ENCODE measurements at regions not wholly inside any gene's neighbourhood (a gene's known extent, or its start where the extent isn't known, plus 50 kb on each side); places are given as distances from the start of the nearest gene placed in this dataset.

DNA sequence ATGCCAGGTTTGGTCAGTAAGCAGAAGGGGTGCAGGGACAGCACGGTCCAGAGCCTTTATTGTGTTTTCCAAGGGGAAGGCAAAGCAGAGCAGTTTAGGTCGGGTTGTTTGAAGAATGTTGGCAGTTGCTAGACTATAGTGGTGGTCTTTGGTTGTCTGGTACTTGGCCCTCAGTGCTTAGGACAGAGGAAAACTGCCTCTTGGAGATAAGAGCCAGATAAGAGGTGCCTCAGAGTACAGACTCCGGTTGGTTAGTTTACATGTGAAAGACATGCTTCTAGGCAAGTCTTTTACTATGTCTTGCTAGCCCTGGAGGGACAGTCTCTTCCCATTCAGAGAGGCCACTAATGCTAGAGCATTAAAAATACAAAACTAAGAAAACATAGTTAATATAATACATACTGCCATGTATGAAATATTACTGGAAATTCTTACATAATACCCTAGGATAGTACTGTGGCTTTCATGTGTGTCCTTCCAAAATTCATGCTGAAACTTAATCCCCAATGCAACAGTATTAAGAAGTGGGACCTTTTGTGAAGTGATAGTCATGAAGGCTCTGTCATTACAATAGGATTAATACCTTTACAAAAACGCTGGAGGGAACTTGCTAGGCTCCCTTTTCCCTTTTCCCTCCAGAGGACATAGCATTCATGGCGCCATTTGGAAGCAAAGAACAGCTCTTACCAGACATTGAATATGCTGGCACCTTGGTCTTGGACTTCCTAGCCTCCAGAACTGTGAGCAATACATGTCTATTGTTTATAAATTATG, 280.4 kb downstream of the TMEM167A start:
- Histone ChIP-seq H3K27ac (ENCODE audit: low read length) (no peak overlapping the region), H3K4me3 (ENCODE audit: low read length) (no peak overlapping the region), H3K9me3 (ENCODE audit: control insufficient read depth, insufficient read depth, low read length) (no peaks in the 10 kb centered on the region), H3K27me3 (ENCODE audit: control insufficient read depth, insufficient read depth, low read length) (no peaks in the 10 kb centered on the region), H3K4me1 (ENCODE audit: control insufficient read depth, insufficient read depth, low read length) (peaks cover 3% of the 10 kb centered on the region; the same call in 1 of the 2 replicates), H3K36me3 (ENCODE audit: control insufficient read depth, insufficient read depth, low read length) (no peaks in the 10 kb centered on the region)
- no peak for DNase-seq (ENCODE audit: low read depth, low spot score)
- no CpG with 5 or more reads among the region's 5 CpGs for WGBS (ENCODE audit: insufficient coverage, insufficient read length)

DNA sequence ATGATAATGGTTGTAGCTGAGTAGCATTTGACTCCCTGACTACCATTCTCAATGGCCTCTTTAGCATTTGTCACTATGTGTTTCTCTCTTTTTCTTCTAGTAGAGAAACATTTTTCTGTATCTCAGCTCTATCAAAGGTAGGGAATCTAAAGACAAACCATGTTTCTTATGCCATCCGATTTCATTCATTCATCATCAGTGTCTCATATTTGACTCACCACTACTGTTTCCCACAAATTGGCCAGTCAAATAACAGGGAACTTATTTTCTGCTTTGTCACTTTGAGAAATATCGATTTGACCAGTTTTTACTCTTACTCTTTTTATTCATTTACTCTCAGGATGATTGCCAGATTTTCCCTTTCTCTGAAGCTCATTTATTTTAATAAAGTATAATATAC, 282.3 kb downstream of the TMEM167A start:
- peaks cover 3% of the 10 kb centered on the region; the same call in 1 of the 2 replicates for H3K4me1 ChIP-seq (ENCODE audit: control insufficient read depth, insufficient read depth, low read length)
- H3K27me3 ChIP-seq (ENCODE audit: control insufficient read depth, insufficient read depth, low read length): no peaks in the 10 kb centered on the region
- H3K4me3 ChIP-seq (ENCODE audit: low read length): no peak overlapping the region
- WGBS (ENCODE audit: insufficient coverage, insufficient read length): no CpG with 5 or more reads among the region's 2 CpGs
- no peaks in the 10 kb centered on the region for H3K9me3 ChIP-seq (ENCODE audit: control insufficient read depth, insufficient read depth, low read length)
- H3K27ac ChIP-seq (ENCODE audit: low read length): no peak overlapping the region
- no peak for DNase-seq (ENCODE audit: low read depth, low spot score)
- H3K36me3 ChIP-seq (ENCODE audit: control insufficient read depth, insufficient read depth, low read length): no peaks in the 10 kb centered on the region

DNA sequence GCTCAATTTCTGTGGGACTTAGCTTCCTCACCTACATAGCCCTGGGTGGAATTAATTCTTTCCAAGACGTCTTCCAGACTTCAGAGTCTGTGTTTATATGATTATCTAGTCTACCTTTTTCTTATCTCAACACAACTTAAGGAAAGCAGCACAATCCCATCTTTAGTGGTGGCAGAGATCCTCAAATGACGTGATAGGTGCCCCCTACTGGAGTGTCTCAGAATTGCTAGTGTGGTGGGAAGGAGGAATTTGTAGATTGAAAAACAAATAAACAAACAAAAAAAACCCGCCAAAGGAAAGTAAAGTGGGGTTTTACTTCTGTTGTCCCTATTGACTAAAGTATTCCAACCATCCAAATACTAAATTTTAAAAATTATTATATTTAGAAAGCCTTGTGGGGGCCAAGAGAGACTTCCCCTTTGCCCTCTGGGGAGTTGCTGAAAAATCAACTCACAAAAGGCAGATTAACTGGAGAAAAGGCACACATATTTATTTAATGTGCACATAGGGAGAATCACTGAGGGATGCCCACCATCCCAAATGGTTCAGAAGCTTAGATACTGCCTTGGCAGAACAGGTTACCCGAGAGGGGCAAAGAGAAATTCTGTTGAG, 283.3 kb downstream of the TMEM167A start:
- Histone ChIP-seq H3K36me3 (ENCODE audit: control insufficient read depth, insufficient read depth, low read length) (no peaks in the 10 kb centered on the region), H3K4me1 (ENCODE audit: control insufficient read depth, insufficient read depth, low read length) (peaks cover 2% of the 10 kb centered on the region; the same call in 1 of the 2 replicates), H3K4me3 (ENCODE audit: low read length) (no peak overlapping the region), H3K27me3 (ENCODE audit: control insufficient read depth, insufficient read depth, low read length) (no peaks in the 10 kb centered on the region), H3K9me3 (ENCODE audit: control insufficient read depth, insufficient read depth, low read length) (no peaks in the 10 kb centered on the region), H3K27ac (ENCODE audit: low read length) (no peak overlapping the region)
- WGBS (ENCODE audit: insufficient coverage, insufficient read length): no CpG with 5 or more reads among the region's 4 CpGs
- DNase-seq (ENCODE audit: low read depth, low spot score): peak; percentile 22

DNA sequence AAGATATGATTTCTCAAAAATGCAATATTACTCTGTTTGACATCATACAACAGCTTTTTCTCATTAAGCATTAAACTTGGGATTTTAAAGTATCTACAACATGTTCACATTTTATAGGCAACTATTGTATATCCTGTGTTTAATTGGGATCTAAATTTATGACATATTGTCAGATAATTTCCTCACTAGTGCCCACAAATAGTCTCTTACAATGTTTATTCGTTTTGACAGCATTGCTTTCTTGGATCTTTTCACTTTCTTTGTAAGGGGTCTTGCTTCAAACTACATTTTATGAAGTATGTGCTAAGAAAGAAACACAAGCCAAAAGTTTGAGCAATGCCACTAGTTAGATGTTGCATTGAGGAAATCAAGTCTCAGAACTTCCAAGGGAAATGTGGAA, 285.1 kb downstream of the TMEM167A start:
- Histone ChIP-seq H3K9me3 (ENCODE audit: control insufficient read depth, insufficient read depth, low read length) (no peaks in the 10 kb centered on the region), H3K27me3 (ENCODE audit: control insufficient read depth, insufficient read depth, low read length) (no peaks in the 10 kb centered on the region), H3K4me3 (ENCODE audit: low read length) (no peak overlapping the region), H3K36me3 (ENCODE audit: control insufficient read depth, insufficient read depth, low read length) (no peaks in the 10 kb centered on the region), H3K4me1 (ENCODE audit: control insufficient read depth, insufficient read depth, low read length) (peaks cover 2% of the 10 kb centered on the region; the same call in 1 of the 2 replicates), H3K27ac (ENCODE audit: low read length) (no peak overlapping the region)
- DNase-seq (ENCODE audit: low read depth, low spot score): no peak
- WGBS (ENCODE audit: insufficient coverage, insufficient read length): no CpG with 5 or more reads among the region's 1 CpG

DNA sequence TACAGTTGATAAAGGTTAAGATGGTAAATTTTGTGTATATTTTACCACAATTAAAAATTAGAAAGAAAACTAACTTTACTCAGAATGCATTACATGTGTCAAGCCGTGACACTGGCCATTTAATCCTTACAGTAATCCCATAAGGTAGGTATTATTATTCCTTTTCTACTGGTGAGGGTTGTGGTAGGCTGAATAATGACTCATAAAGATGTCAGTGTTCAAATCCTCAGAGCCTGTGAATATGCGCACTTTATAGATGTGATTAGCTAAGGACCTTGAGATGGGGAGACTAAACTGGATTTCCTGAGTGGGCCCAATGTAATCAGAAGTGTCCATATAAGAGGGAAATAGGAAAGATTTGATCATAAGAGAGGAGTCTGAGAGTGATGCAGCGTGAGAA, 288.1 kb downstream of the TMEM167A start:
- no peaks in the 10 kb centered on the region for H3K4me1 ChIP-seq (ENCODE audit: control insufficient read depth, insufficient read depth, low read length)
- H3K9me3 ChIP-seq (ENCODE audit: control insufficient read depth, insufficient read depth, low read length): no peaks in the 10 kb centered on the region
- no peak overlapping the region for H3K4me3 ChIP-seq (ENCODE audit: low read length)
- no peaks in the 10 kb centered on the region for H3K36me3 ChIP-seq (ENCODE audit: control insufficient read depth, insufficient read depth, low read length)
- DNase-seq (ENCODE audit: low read depth, low spot score): no peak
- no CpG with 5 or more reads among the region's 3 CpGs for WGBS (ENCODE audit: insufficient coverage, insufficient read length)
- H3K27ac ChIP-seq (ENCODE audit: low read length): no peak overlapping the region
- no peaks in the 10 kb centered on the region for H3K27me3 ChIP-seq (ENCODE audit: control insufficient read depth, insufficient read depth, low read length)

DNA sequence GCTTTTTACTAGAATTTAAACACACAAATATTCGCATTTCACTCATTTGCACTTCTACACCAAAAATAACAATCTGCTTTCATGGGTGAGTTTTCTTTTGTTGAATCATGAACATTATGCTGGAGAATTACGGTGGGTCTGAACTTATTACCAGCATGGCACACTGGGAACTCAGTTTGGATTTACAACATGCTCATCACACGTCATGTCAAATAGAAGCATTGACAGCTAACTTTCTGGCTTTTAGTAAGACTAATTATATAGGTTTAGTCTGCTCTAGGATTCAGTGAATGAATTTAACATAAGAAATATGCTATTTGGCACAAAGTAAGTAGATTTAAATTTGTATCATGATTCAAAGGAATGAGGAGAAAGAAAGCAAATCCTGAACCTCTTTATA, 290.4 kb downstream of the TMEM167A start:
- Histone ChIP-seq H3K9me3 (ENCODE audit: control insufficient read depth, insufficient read depth, low read length) (no peaks in the 10 kb centered on the region), H3K27me3 (ENCODE audit: control insufficient read depth, insufficient read depth, low read length) (no peaks in the 10 kb centered on the region), H3K27ac (ENCODE audit: low read length) (no peak overlapping the region), H3K4me3 (ENCODE audit: low read length) (no peak overlapping the region), H3K4me1 (ENCODE audit: control insufficient read depth, insufficient read depth, low read length) (no peaks in the 10 kb centered on the region), H3K36me3 (ENCODE audit: control insufficient read depth, insufficient read depth, low read length) (no peaks in the 10 kb centered on the region)
- no peak for DNase-seq (ENCODE audit: low read depth, low spot score)
- WGBS (ENCODE audit: insufficient coverage, insufficient read length): no CpG with 5 or more reads among the region's 3 CpGs

DNA sequence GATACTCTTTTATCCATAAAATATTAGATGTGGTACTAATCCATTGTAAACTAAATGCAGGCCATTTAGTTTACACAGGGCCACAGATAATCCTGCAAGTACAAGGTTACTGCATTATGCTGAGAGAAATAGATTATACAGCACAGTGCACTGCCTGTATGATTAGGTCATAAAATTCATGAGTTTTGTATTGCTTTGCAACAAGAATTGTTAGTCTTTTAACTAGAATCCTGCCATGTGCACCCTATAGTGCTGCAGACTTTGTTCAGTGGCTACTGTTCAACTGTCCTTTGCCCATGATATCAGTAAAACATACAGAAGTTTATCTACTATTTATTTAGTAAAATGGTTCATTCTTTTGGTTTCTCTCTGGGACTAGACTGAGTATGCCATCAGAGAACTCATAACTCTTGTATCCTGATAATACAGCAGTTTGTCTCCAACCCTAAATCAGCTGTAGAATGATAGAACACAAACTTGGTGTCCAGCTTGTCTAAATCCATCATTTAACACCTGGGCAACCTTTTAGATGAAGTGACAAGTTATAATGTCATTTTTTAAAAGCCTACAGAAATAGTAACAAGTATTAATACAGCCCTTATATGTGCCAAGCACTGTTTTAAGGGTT, 291.2 kb downstream of the TMEM167A start:
- Histone ChIP-seq H3K36me3 (ENCODE audit: control insufficient read depth, insufficient read depth, low read length) (no peaks in the 10 kb centered on the region), H3K4me3 (ENCODE audit: low read length) (no peak overlapping the region), H3K27ac (ENCODE audit: low read length) (no peak overlapping the region), H3K4me1 (ENCODE audit: control insufficient read depth, insufficient read depth, low read length) (no peaks in the 10 kb centered on the region), H3K27me3 (ENCODE audit: control insufficient read depth, insufficient read depth, low read length) (no peaks in the 10 kb centered on the region), H3K9me3 (ENCODE audit: control insufficient read depth, insufficient read depth, low read length) (no peaks in the 10 kb centered on the region)
- DNase-seq (ENCODE audit: low read depth, low spot score): no peak

DNA sequence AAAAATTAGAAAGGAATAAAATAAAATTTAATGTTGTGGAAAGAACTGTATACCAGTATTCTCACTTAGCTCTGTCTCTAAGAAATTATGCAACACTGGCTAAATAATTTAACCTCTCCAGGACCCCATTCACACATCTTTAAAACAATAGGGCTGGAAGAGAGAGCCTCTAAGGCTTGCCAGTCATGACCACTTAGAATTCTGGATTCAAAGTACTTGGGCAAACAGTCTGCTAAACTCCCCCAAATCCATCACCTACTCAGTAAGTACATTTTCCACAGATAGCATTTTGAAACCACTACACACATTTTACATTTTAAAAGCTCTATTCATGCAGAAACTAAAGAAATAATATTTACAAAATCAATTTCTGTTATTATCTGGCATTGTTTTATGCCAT, 291.7 kb downstream of the TMEM167A start:
- Histone ChIP-seq H3K4me1 (ENCODE audit: control insufficient read depth, insufficient read depth, low read length) (no peaks in the 10 kb centered on the region), H3K27ac (ENCODE audit: low read length) (no peak overlapping the region)
- DNase-seq (ENCODE audit: low read depth, low spot score): no peak

DNA sequence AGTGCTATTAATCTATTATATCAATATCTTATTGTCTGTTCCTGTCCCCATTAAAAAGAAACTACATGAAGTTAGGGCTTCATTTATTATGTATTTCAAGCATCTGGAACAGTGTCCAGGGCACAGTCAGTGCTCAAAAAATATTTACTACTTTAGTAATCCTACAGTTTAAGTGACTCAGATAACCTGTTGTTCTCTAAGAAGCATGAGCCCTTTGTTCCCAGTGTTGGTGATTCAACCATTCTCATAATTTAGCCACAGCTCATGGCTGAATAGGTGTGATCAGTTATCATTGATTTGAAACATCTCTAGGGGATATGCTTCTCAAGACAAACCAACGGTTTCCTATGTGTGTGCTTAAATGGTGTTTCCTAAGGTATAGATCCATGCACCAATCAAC, 292.7 kb downstream of the TMEM167A start:
- no CpG with 5 or more reads among the region's 1 CpG for WGBS (ENCODE audit: insufficient coverage, insufficient read length)
- no peak for DNase-seq (ENCODE audit: low read depth, low spot score)
- no peaks in the 10 kb centered on the region for H3K27me3 ChIP-seq (ENCODE audit: control insufficient read depth, insufficient read depth, low read length)
- H3K9me3 ChIP-seq (ENCODE audit: control insufficient read depth, insufficient read depth, low read length): no peaks in the 10 kb centered on the region
- H3K36me3 ChIP-seq (ENCODE audit: control insufficient read depth, insufficient read depth, low read length): no peaks in the 10 kb centered on the region
- H3K4me3 ChIP-seq (ENCODE audit: low read length): no peak overlapping the region
- no peaks in the 10 kb centered on the region for H3K4me1 ChIP-seq (ENCODE audit: control insufficient read depth, insufficient read depth, low read length)
- no peak overlapping the region for H3K27ac ChIP-seq (ENCODE audit: low read length)

More for the DNA sequence above, 291.7 kb downstream of the TMEM167A start:
- H3K4me3 ChIP-seq (ENCODE audit: low read length): no peak overlapping the region
- no peaks in the 10 kb centered on the region for H3K36me3 ChIP-seq (ENCODE audit: control insufficient read depth, insufficient read depth, low read length)
- no peaks in the 10 kb centered on the region for H3K27me3 ChIP-seq (ENCODE audit: control insufficient read depth, insufficient read depth, low read length)
- H3K9me3 ChIP-seq (ENCODE audit: control insufficient read depth, insufficient read depth, low read length): no peaks in the 10 kb centered on the region

DNA sequence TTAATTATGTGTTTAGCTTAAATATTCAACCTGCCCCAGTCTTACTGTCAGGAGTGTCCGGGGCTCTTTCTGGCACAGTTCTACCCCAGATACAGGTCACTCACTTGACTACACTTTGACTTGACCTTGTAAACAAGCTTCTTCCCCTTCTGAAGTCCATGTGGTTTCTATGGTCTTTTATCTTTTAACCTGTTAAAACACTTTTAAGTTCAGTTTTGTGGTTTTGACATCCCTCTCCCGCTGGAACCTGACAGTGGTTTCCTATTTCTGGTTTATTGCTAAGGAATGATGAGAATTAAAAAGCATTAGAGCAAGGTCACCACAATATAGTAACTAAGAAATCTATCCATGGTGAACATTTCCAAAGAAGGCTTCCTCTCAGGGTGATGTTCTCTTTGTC, 300.1 kb downstream of the TMEM167A start:
- H3K27ac ChIP-seq (ENCODE audit: low read length): no peak overlapping the region
- no peaks in the 10 kb centered on the region for H3K36me3 ChIP-seq (ENCODE audit: control insufficient read depth, insufficient read depth, low read length)
- H3K4me3 ChIP-seq (ENCODE audit: low read length): no peak overlapping the region
- no peaks in the 10 kb centered on the region for H3K27me3 ChIP-seq (ENCODE audit: control insufficient read depth, insufficient read depth, low read length)
- H3K9me3 ChIP-seq (ENCODE audit: control insufficient read depth, insufficient read depth, low read length): no peaks in the 10 kb centered on the region
- H3K4me1 ChIP-seq (ENCODE audit: control insufficient read depth, insufficient read depth, low read length): no peaks in the 10 kb centered on the region
- WGBS (ENCODE audit: insufficient coverage, insufficient read length): no CpG with 5 or more reads among the region's 2 CpGs
- DNase-seq (ENCODE audit: low read depth, low spot score): no peak

Measured in iPS DF 6.9 (cell line).